ENCODE measurements at regions not wholly inside any gene's neighbourhood (a gene's known extent, or its start where the extent isn't known, plus 50 kb on each side); places are given as distances from the start of the nearest gene placed in this dataset.
"Not testable (repeated sequence)": the region's sequence is repeated elsewhere in the genome, so short reads cannot be mapped to it uniquely, and the experiment has no call there.

GRCh38 chr6:133788556-133788955, 100.4 kb upstream of the TCF21 start:
- H3K4me3 Mint-ChIP-seq (ENCODE audit: unreplicated experiment), result no peak overlapping the region
- Histone ChIP-seq H3K36me3 (ENCODE audit: control insufficient read depth, insufficient read depth, low read length) (no peaks in the 10 kb centered on the region), H3K9me3 (no peaks in the 10 kb centered on the region), H3K4me3 (ENCODE audit: low read depth, low read length) (no peak overlapping the region), H3K4me1 (no peaks in the 10 kb centered on the region), H3K27me3 (replicated peaks; ENCODE audit: control insufficient read depth, insufficient read depth, low read length) (no peaks in the 10 kb centered on the region)
- intact Hi-C loops (cut with micrococcal nuclease; ENCODE audit: unreplicated experiment), result no loop called here
- POLR2A ChIA-PET, result interaction anchor here (0.6 kb wide), 1 partner anchor 42 kb away, joined by 7 read pairs; no protein-coding TSS in a partner anchor
- no TSS peak for BruUV-seq (replicated peaks)
- H3K36me3 Mint-ChIP-seq (ENCODE audit: insufficient read depth, unreplicated experiment), result no peaks in the 10 kb centered on the region
- H3K4me1 Mint-ChIP-seq (ENCODE audit: low read depth, unreplicated experiment), result no peaks in the 10 kb centered on the region
- DNase-seq, result no peak
- CTCF ChIA-PET, result no interaction called here
- no peaks in the 10 kb centered on the region for H3K9me3 Mint-ChIP-seq (ENCODE audit: unreplicated experiment)
- H3K27me3 Mint-ChIP-seq (ENCODE audit: insufficient read depth, unreplicated experiment), result peaks cover 3% of the 10 kb centered on the region
- no peak for TF ChIP-seq CTCF (IDR thresholded peaks at IDR 0.05; ENCODE audit: insufficient read depth in 1 of 2, low read depth in 1 of 2, low read length in 1 of 2, severe bottlenecking in 1 of 2, unreplicated experiment in 1 of 2)
- H3K27ac Mint-ChIP-seq (ENCODE audit: unreplicated experiment), result no peak overlapping the region

- H3K4me1 Mint-ChIP-seq (ENCODE audit: low read depth, unreplicated experiment); H3K27me3 ChIP-seq (replicated peaks; ENCODE audit: control insufficient read depth, insufficient read depth, low read length); H3K9me3 ChIP-seq; H3K4me3 Mint-ChIP-seq (ENCODE audit: unreplicated experiment); intact Hi-C loops (cut with micrococcal nuclease; ENCODE audit: unreplicated experiment); H3K27ac Mint-ChIP-seq (ENCODE audit: unreplicated experiment); CTCF ChIA-PET; POLR2A ChIA-PET; H3K36me3 Mint-ChIP-seq (ENCODE audit: insufficient read depth, unreplicated experiment); H3K4me1 ChIP-seq; H3K27me3 Mint-ChIP-seq (ENCODE audit: insufficient read depth, unreplicated experiment); H3K4me3 ChIP-seq (ENCODE audit: low read depth, low read length); H3K36me3 ChIP-seq (ENCODE audit: control insufficient read depth, insufficient read depth, low read length); DNase-seq; BruUV-seq (replicated peaks); H3K9me3 Mint-ChIP-seq (ENCODE audit: unreplicated experiment): not testable (repeated sequence)
These were observed 99.5 kb upstream of the TCF21 start for GRCh38 chr6:133789449-133789848.

GRCh38 chr6:133790756-133791155, 98.2 kb upstream of the TCF21 start:
- H3K36me3 Mint-ChIP-seq (ENCODE audit: insufficient read depth, unreplicated experiment); POLR2A ChIA-PET: not testable (repeated sequence)

GRCh38 chr6:133795051-133795450, 93.9 kb upstream of the TCF21 start:
- H3K4me3 Mint-ChIP-seq (ENCODE audit: unreplicated experiment); H3K36me3 Mint-ChIP-seq (ENCODE audit: insufficient read depth, unreplicated experiment); H3K4me3 ChIP-seq (ENCODE audit: low read depth, low read length); DNase-seq; H3K27ac Mint-ChIP-seq (ENCODE audit: unreplicated experiment); H3K36me3 ChIP-seq (ENCODE audit: control insufficient read depth, insufficient read depth, low read length); POLR2A ChIA-PET; H3K4me1 ChIP-seq; H3K9me3 ChIP-seq; H3K9me3 Mint-ChIP-seq (ENCODE audit: unreplicated experiment); H3K4me1 Mint-ChIP-seq (ENCODE audit: low read depth, unreplicated experiment); H3K27me3 ChIP-seq (replicated peaks; ENCODE audit: control insufficient read depth, insufficient read depth, low read length); BruUV-seq (replicated peaks); CTCF ChIA-PET; intact Hi-C loops (cut with micrococcal nuclease; ENCODE audit: unreplicated experiment); H3K27me3 Mint-ChIP-seq (ENCODE audit: insufficient read depth, unreplicated experiment): not testable (repeated sequence)

More at GRCh38 chr6:133790756-133791155, 98.2 kb upstream of the TCF21 start:
- H3K27ac Mint-ChIP-seq (ENCODE audit: unreplicated experiment); DNase-seq; BruUV-seq (replicated peaks); CTCF ChIA-PET; H3K4me3 Mint-ChIP-seq (ENCODE audit: unreplicated experiment); H3K9me3 ChIP-seq; H3K4me3 ChIP-seq (ENCODE audit: low read depth, low read length); H3K9me3 Mint-ChIP-seq (ENCODE audit: unreplicated experiment); H3K27me3 ChIP-seq (replicated peaks; ENCODE audit: control insufficient read depth, insufficient read depth, low read length); H3K27me3 Mint-ChIP-seq (ENCODE audit: insufficient read depth, unreplicated experiment); H3K36me3 ChIP-seq (ENCODE audit: control insufficient read depth, insufficient read depth, low read length); H3K4me1 ChIP-seq; intact Hi-C loops (cut with micrococcal nuclease; ENCODE audit: unreplicated experiment); H3K4me1 Mint-ChIP-seq (ENCODE audit: low read depth, unreplicated experiment): not testable (repeated sequence)

Data from Caco-2 (cell line).